VCaP (cell line): ENCODE measurements at regions not wholly inside any gene's neighbourhood (a gene's known extent, or its start where the extent isn't known, plus 50 kb on each side); places are given as distances from the start of the nearest gene placed in this dataset.

ENCODE experiments used
- H3K27ac ChIP-seq: fragments of 450-650 bp; 2 replicates; pipeline ENCODE4 v1.5.1; 2017
- CTCF ChIP-seq: fragments of 450-650 bp; conservative IDR thresholded peaks from 2 replicates; pipeline ENCODE4 v1.5.1; 2017; ENCODE audit warnings: mild to moderate bottlenecking, moderate library complexity

- no peak overlapping the region for H3K27ac ChIP-seq
- TF ChIP-seq CTCF, result no peak
Observed at GRCh38 chr16:73483934-73484711, 436.2 kb upstream of the ZFHX3 start.

- no peak for TF ChIP-seq CTCF
- H3K27ac ChIP-seq, result no peak overlapping the region
Observed at GRCh38 chr16:73483076-73483791, 435.3 kb upstream of the ZFHX3 start.

GRCh38 chr16:73482310-73482709 lies 434.4 kb upstream of the ZFHX3 start:
- no peak for TF ChIP-seq CTCF
- no peak overlapping the region for H3K27ac ChIP-seq

GRCh38 chr16:73480381-73480780 lies 432.5 kb upstream of the ZFHX3 start:
- no peak overlapping the region for H3K27ac ChIP-seq
- no peak for TF ChIP-seq CTCF

- no peak for TF ChIP-seq CTCF
- H3K27ac ChIP-seq, result no peak overlapping the region
Observed at GRCh38 chr16:73473713-73474112, 425.8 kb upstream of the ZFHX3 start.

- H3K27ac ChIP-seq, result no peak overlapping the region
- no peak for TF ChIP-seq CTCF
Observed at GRCh38 chr16:73464834-73465233, 416.9 kb upstream of the ZFHX3 start.

- TF ChIP-seq CTCF, result no peak
- H3K27ac ChIP-seq, result no peak overlapping the region
Observed at GRCh38 chr16:73459586-73459985, 411.7 kb upstream of the ZFHX3 start.
